ENCODE measurements at regions not wholly inside any gene's neighbourhood (a gene's known extent, or its start where the extent isn't known, plus 50 kb on each side); places are given as distances from the start of the nearest gene placed in this dataset.

DNA sequence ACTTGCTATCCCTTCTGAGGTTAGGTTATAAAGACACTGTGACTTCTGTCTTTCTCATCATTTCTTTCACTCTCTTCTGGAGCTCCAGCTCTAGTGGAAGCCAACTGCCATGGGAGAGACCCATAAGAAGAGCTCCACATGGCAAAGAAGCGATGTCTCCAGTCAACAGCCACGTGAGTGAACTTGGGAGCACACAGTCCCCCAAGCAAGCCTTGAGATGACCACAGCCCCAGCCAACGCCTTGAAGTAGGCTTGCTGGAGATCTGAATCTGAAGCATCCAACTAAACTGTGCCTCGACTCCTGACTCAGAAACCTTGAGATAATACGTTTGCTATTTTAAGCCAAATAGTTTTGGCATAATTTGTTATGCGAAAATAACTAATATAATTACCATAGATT lies 181.7 kb upstream of the GDF10 start:
- no peak for TF ChIP-seq EZH2 (IDR thresholded peaks at IDR 0.05; ENCODE audit: borderline replicate concordance, low read depth, low read length, poor library complexity, severe bottlenecking)
- TF ChIP-seq, protein P1, sequence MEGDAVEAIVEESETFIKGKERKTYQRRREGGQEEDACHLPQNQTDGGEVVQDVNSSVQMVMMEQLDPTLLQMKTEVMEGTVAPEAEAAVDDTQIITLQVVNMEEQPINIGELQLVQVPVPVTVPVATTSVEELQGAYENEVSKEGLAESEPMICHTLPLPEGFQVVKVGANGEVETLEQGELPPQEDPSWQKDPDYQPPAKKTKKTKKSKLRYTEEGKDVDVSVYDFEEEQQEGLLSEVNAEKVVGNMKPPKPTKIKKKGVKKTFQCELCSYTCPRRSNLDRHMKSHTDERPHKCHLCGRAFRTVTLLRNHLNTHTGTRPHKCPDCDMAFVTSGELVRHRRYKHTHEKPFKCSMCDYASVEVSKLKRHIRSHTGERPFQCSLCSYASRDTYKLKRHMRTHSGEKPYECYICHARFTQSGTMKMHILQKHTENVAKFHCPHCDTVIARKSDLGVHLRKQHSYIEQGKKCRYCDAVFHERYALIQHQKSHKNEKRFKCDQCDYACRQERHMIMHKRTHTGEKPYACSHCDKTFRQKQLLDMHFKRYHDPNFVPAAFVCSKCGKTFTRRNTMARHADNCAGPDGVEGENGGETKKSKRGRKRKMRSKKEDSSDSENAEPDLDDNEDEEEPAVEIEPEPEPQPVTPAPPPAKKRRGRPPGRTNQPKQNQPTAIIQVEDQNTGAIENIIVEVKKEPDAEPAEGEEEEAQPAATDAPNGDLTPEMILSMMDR (conservative IDR thresholded peaks at IDR 0.05; ENCODE audit: low read depth, low read length), result no peak
